Natural killer cell (primary cell): ENCODE measurements at regions not wholly inside any gene's neighbourhood (a gene's known extent, or its start where the extent isn't known, plus 50 kb on each side); places are given as distances from the start of the nearest gene placed in this dataset.

Experiments
- ATAC-seq, 3 donors: fragments of 150-1000 bp in 2 of 3; fragments of 200-7000 bp in 1 of 3; cut with Tn5 transposase; 1 replicate in 1 of 3; 2 replicates in 2 of 3; pipeline ENCODE4 v1.10.0; 2021; ENCODE audit warnings: mild to moderate bottlenecking in 2 of 3, moderate library complexity in 2 of 3
- DNase-seq, 2 donors: peaks; one replicate each; pipeline versions ENCODE4 v3.0.0 to v3.0.0-alpha.2; 2013 to 2021; ENCODE audit warnings: mixed read lengths in 1 of 2
- H3K27ac ChIP-seq: one replicate; pipeline ENCODE4 v1.5.1; 2013; ENCODE audit warnings: mild to moderate bottlenecking, low read length
- H3K27me3 ChIP-seq: one replicate; pipeline ENCODE4 v1.6.1; 2013; ENCODE audit warnings: low read length; ENCODE audit not compliant: control insufficient read depth, insufficient read depth
- H3K36me3 ChIP-seq: one replicate; pipeline ENCODE4 v1.6.1; 2013; ENCODE audit warnings: low read length; ENCODE audit not compliant: control insufficient read depth, insufficient read depth
- H3K4me1 ChIP-seq: one replicate; pipeline ENCODE4 v1.6.1; 2013; ENCODE audit warnings: low read length; ENCODE audit not compliant: control insufficient read depth, insufficient read depth
- H3K4me3 ChIP-seq: one replicate; pipeline ENCODE4 v1.5.1; 2013; ENCODE audit warnings: low read length
- H3K9me3 ChIP-seq: one replicate; pipeline ENCODE4 v1.6.1; 2013; ENCODE audit warnings: low read length; ENCODE audit not compliant: control insufficient read depth, insufficient read depth
- H3K27ac Mint-ChIP-seq, 2 donors: one replicate each; pipeline ENCODE4 v1.8.0; 2022; ENCODE audit warnings: mild to moderate bottlenecking in 2 of 2, mixed read lengths in 2 of 2, moderate library complexity in 1 of 2
- H3K27me3 Mint-ChIP-seq, 2 donors: one replicate each; pipeline ENCODE4 v1.8.0; 2022; ENCODE audit warnings: low read depth in 2 of 2, mixed read lengths in 2 of 2
- H3K36me3 Mint-ChIP-seq: one replicate; pipeline ENCODE4 v1.8.0; 2022; ENCODE audit warnings: mixed read lengths
- H3K4me1 Mint-ChIP-seq, 2 donors: one replicate each; pipeline ENCODE4 v1.8.0; 2022; ENCODE audit warnings: mixed read lengths in 2 of 2
- H3K4me3 Mint-ChIP-seq: one replicate; pipeline ENCODE4 v1.8.0; 2022; ENCODE audit warnings: mild to moderate bottlenecking, moderate library complexity, mixed read lengths
- H3K9me3 Mint-ChIP-seq, 2 donors: one replicate each; pipeline ENCODE4 v1.8.0; 2022; ENCODE audit warnings: mixed read lengths in 2 of 2
- WGBS: methylation state at CpG from one replicate; pipeline ENCODE4 v1.1.7; 2013; ENCODE audit warnings: missing lambda C conversion rate; ENCODE audit not compliant: insufficient coverage; 5-methylcytosine and 5-hydroxymethylcytosine counted together
- intact Hi-C: fragments of 100-400 bp; cut with micrococcal nuclease; formaldehyde crosslinking; loops from one replicate; pipeline ENCODE4 v1.14.2; 2022
- TF ChIP-seq, protein P1 (sequence below): fragments of 200-600 bp; IDR thresholded peaks from one replicate; pipeline ENCODE4 v1.8.0; 2022; ENCODE audit warnings: antibody characterized with exemption

DNA sequence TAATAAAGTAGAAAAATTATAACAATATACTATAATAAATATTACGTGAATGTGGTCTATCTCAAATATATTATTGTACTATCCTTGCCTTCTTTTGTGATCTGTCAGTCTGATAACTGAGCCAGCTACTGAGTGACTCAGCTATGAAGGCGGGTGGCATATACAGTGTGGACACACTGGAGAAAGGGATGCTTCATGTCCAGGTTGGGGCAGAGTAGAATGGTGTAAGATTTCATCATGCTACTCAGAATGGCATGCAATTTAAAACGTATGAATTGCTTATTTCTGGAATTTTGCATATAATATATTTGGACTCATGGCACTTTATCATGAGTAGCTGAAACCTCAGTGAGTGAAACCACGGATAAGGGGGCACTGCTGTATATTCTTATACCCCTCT lies 172.9 kb upstream of the TBC1D5 start:
- H3K4me1 ChIP-seq, result no peaks in the 10 kb centered on the region
- no peaks in the 10 kb centered on the region for H3K9me3 Mint-ChIP-seq
- H3K27me3 Mint-ChIP-seq, result peaks cover 13 to 27% of the 10 kb centered on the region in 2 donors
- no peaks in the 10 kb centered on the region for H3K27me3 ChIP-seq
- 64% methylated on average over 3 of the region's 4 CpGs for WGBS
- no peak for DNase-seq
- H3K4me1 Mint-ChIP-seq, result no peaks in the 10 kb centered on the region
- intact Hi-C loops, result no loop called here
- no peak for ATAC-seq
- no peak overlapping the region for H3K27ac ChIP-seq
- no peak overlapping the region for H3K27ac Mint-ChIP-seq
- no peaks in the 10 kb centered on the region for H3K9me3 ChIP-seq
- no peak overlapping the region for H3K4me3 Mint-ChIP-seq
- no peaks in the 10 kb centered on the region for H3K36me3 ChIP-seq
- H3K4me3 ChIP-seq, result no peak overlapping the region
- TF ChIP-seq, protein P1, sequence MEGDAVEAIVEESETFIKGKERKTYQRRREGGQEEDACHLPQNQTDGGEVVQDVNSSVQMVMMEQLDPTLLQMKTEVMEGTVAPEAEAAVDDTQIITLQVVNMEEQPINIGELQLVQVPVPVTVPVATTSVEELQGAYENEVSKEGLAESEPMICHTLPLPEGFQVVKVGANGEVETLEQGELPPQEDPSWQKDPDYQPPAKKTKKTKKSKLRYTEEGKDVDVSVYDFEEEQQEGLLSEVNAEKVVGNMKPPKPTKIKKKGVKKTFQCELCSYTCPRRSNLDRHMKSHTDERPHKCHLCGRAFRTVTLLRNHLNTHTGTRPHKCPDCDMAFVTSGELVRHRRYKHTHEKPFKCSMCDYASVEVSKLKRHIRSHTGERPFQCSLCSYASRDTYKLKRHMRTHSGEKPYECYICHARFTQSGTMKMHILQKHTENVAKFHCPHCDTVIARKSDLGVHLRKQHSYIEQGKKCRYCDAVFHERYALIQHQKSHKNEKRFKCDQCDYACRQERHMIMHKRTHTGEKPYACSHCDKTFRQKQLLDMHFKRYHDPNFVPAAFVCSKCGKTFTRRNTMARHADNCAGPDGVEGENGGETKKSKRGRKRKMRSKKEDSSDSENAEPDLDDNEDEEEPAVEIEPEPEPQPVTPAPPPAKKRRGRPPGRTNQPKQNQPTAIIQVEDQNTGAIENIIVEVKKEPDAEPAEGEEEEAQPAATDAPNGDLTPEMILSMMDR, result no peak
- H3K36me3 Mint-ChIP-seq, result no peaks in the 10 kb centered on the region

DNA sequence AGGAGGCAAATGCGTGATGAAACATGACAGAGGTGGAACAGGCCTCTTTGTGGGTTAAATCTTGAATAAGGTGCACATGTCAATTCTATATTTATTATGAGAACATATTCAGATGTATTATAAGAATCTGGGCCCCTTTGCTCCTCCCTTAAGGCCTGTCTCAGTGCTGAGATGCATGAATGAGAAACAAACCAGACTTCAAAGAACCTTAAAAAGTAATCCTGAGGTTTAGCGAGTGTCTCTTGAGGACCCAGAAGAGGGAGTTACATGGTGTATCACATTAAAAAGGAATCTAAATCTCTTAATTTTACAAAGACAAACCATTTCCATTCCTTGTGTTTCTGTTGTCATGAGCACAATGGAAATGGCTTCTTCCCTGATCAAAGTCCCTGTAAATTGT lies 170.9 kb upstream of the TBC1D5 start:
- TF ChIP-seq, protein P1, result no peak
- Mint-ChIP-seq H3K27me3 (peaks cover 13 to 20% of the 10 kb centered on the region in 2 donors), H3K36me3 (no peaks in the 10 kb centered on the region), H3K27ac (no peak overlapping the region), H3K9me3 (no peaks in the 10 kb centered on the region), H3K4me3 (no peak overlapping the region), H3K4me1 (no peaks in the 10 kb centered on the region)
- Histone ChIP-seq H3K27ac (no peak overlapping the region), H3K4me1 (no peaks in the 10 kb centered on the region), H3K4me3 (no peak overlapping the region), H3K36me3 (no peaks in the 10 kb centered on the region), H3K27me3 (no peaks in the 10 kb centered on the region), H3K9me3 (no peaks in the 10 kb centered on the region)
- intact Hi-C loops, result no loop called here
- no CpG with 5 or more reads among the region's 2 CpGs for WGBS
- DNase-seq (no peak), ATAC-seq (no peak)

DNA sequence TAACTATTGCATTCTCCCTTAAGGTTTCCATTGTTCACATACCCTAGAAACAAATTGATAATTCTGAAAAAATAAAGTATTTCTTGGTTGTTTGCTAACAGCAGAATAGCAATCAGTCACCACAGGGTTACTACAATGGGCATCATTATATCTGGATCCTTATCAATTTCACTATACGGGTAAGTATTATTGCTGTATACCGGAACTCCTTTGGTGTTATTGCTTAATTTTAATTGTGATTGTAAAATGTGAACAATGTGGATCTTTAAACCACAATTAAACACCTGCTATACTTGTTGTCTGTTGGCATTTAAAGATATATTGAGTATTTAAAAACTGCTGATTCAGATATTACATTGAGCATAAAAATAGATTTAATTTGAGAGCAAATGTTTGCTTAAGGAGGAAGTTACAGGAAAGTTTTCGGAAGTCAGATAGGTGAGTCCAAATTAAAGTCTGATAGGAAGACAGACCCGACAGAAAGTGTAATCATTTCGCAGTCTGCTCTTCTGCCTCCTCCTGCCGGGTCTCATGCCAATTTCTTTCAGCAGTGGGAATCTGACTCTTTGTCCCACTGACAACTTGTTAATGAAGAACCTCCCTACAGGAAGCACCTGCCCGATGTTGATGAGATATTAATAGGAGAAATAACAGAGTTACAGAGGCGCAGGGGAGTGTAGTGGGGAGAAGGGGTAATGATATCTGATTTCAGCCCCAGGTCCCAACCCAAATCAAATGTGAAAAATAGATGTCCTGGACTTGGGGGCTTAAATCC lies 169.7 kb upstream of the TBC1D5 start:
- H3K36me3 Mint-ChIP-seq, result no peaks in the 10 kb centered on the region
- no peak overlapping the region for H3K4me3 ChIP-seq
- 48% methylated on average over 5 of the region's 8 CpGs for WGBS

More for the DNA sequence above, 169.7 kb upstream of the TBC1D5 start:
- no peak overlapping the region for H3K27ac Mint-ChIP-seq
- DNase-seq (no peak), ATAC-seq (no peak)
- H3K27me3 Mint-ChIP-seq, result peaks cover 9 to 14% of the 10 kb centered on the region in 2 donors
- H3K9me3 Mint-ChIP-seq, result no peaks in the 10 kb centered on the region
- intact Hi-C loops, result no loop called here
- no peaks in the 10 kb centered on the region for H3K9me3 ChIP-seq
- H3K4me1 ChIP-seq, result no peaks in the 10 kb centered on the region
- no peaks in the 10 kb centered on the region for H3K36me3 ChIP-seq
- no peak overlapping the region for H3K4me3 Mint-ChIP-seq
- TF ChIP-seq, protein P1, result no peak
- H3K27ac ChIP-seq, result no peak overlapping the region
- H3K4me1 Mint-ChIP-seq, result no peaks in the 10 kb centered on the region
- no peaks in the 10 kb centered on the region for H3K27me3 ChIP-seq
